Mesendoderm (in vitro differentiated cells): ENCODE measurements at regions not wholly inside any gene's neighbourhood (a gene's known extent, or its start where the extent isn't known, plus 50 kb on each side); places are given as distances from the start of the nearest gene placed in this dataset.
"Not testable (repeated sequence)": the region's sequence is repeated elsewhere in the genome, so short reads cannot be mapped to it uniquely, and the experiment has no call there.

Source experiments
- DNase-seq: peaks from one replicate; pipeline ENCODE4 v3.0.0; 2013
- H2AK5ac ChIP-seq: 2 replicates; pipeline ENCODE4 v1.6.1; 2013; ENCODE audit warnings: low read length, inconsistent platforms
- H2BK120ac ChIP-seq: 2 replicates; pipeline ENCODE4 v1.6.1; 2013; ENCODE audit warnings: low read depth, mild to moderate bottlenecking, low read length, moderate library complexity, mixed read lengths
- H2BK15ac ChIP-seq: replicated peaks from 2 replicates; pipeline ENCODE4 v1.6.1; 2013; ENCODE audit warnings: low read depth, mild to moderate bottlenecking, moderate library complexity
- H2BK5ac ChIP-seq: 2 replicates; pipeline ENCODE4 v1.6.1; 2013; ENCODE audit warnings: low read length, inconsistent platforms
- H3K18ac ChIP-seq: 2 replicates; pipeline ENCODE4 v1.6.1; 2013; ENCODE audit warnings: mild to moderate bottlenecking, low read length, mixed read lengths
- H3K23ac ChIP-seq: one replicate; pipeline ENCODE4 v1.6.1; 2013; ENCODE audit warnings: low read length
- H3K27ac ChIP-seq: 2 replicates; pipeline ENCODE4 v1.5.1; 2013; ENCODE audit warnings: low read depth, mild to moderate bottlenecking, inconsistent platforms, low read length, moderate library complexity
- H3K27me3 ChIP-seq: 2 replicates; pipeline ENCODE4 v1.6.1; 2013; ENCODE audit warnings: low read length, control low read depth, mild to moderate bottlenecking, inconsistent platforms; ENCODE audit not compliant: insufficient read depth, poor library complexity
- H3K36me3 ChIP-seq: 2 replicates; pipeline ENCODE4 v1.6.1; 2013; ENCODE audit warnings: low read length, inconsistent platforms; ENCODE audit not compliant: control insufficient read depth, insufficient read depth
- H3K4ac ChIP-seq: one replicate; pipeline ENCODE4 v1.6.1; 2013; ENCODE audit warnings: low read depth, mild to moderate bottlenecking, low read length, moderate library complexity
- H3K4me1 ChIP-seq: 2 replicates; pipeline ENCODE4 v1.6.1; 2013; ENCODE audit warnings: low read depth, low read length, inconsistent platforms; ENCODE audit not compliant: control insufficient read depth
- H3K4me2 ChIP-seq: 2 replicates; pipeline ENCODE4 v1.6.1; 2013; ENCODE audit warnings: low read length
- H3K4me3 ChIP-seq: 2 replicates; pipeline ENCODE4 v1.5.1; 2013; ENCODE audit warnings: mild to moderate bottlenecking, low read length
- H3K56ac ChIP-seq: one replicate; pipeline ENCODE4 v1.6.1; 2013; ENCODE audit warnings: low read length
- H3K79me1 ChIP-seq: 2 replicates; pipeline ENCODE4 v1.6.1; 2013; ENCODE audit warnings: low read length, inconsistent platforms
- H3K79me2 ChIP-seq: 2 replicates; pipeline ENCODE4 v1.6.1; 2013; ENCODE audit warnings: mild to moderate bottlenecking, low read length; ENCODE audit not compliant: control insufficient read depth, insufficient read depth
- H3K9ac ChIP-seq: 2 replicates; pipeline ENCODE4 v1.6.1; 2013; ENCODE audit warnings: low read length, inconsistent platforms
- H4K5ac ChIP-seq: one replicate; pipeline ENCODE4 v1.6.1; 2013; ENCODE audit warnings: low read length
- H4K8ac ChIP-seq: one replicate; pipeline ENCODE4 v1.6.1; 2013; ENCODE audit warnings: low read depth, mild to moderate bottlenecking, control low read depth, low read length, moderate library complexity
- WGBS: extraction: QIAGEN DNeasy Blood & Tissue Kit; methylation state at CpG from one replicate; pipeline ENCODE4 v1.1.7; 2013; ENCODE audit warnings: low lambda C conversion rate, missing lambda C conversion rate; ENCODE audit not compliant: insufficient coverage; ENCODE audit errors: extremely low coverage; 5-methylcytosine and 5-hydroxymethylcytosine counted together

- H3K4me2 ChIP-seq: no peak overlapping the region
- H3K4ac ChIP-seq: no peak overlapping the region
- H3K9ac ChIP-seq: no peak overlapping the region
- H3K27me3 ChIP-seq: no peaks in the 10 kb centered on the region
- no peak overlapping the region for H2BK5ac ChIP-seq
- no peaks in the 10 kb centered on the region for H3K79me1 ChIP-seq
- H3K27ac ChIP-seq: no peak overlapping the region
- H2BK120ac ChIP-seq: no peak overlapping the region
- no peaks in the 10 kb centered on the region for H3K79me2 ChIP-seq
- H3K4me1 ChIP-seq: no peaks in the 10 kb centered on the region
- no peak overlapping the region for H2BK15ac ChIP-seq
- no peak overlapping the region for H3K56ac ChIP-seq
- H3K18ac ChIP-seq: no peak overlapping the region
- H3K23ac ChIP-seq: no peak overlapping the region
- no peak overlapping the region for H2AK5ac ChIP-seq
- no peak overlapping the region for H4K5ac ChIP-seq
- DNase-seq: peak; percentile 21
- H3K4me3 ChIP-seq: no peak overlapping the region
- H3K36me3 ChIP-seq: no peaks in the 10 kb centered on the region
- no peak overlapping the region for H4K8ac ChIP-seq
These were observed 63.2 kb upstream of the ALB start for GRCh38 chr4:73340917-73341316.

GRCh38 chr4:73335679-73336078 lies 68.4 kb upstream of the ALB start:
- DNase-seq: no peak
- H3K56ac ChIP-seq: no peak overlapping the region
- H3K18ac ChIP-seq: no peak overlapping the region
- H3K27ac ChIP-seq: no peak overlapping the region
- H3K27me3 ChIP-seq: no peaks in the 10 kb centered on the region
- no peak overlapping the region for H2BK15ac ChIP-seq
- H3K4me2 ChIP-seq: no peak overlapping the region
- no peak overlapping the region for H2BK5ac ChIP-seq
- H3K36me3 ChIP-seq: no peaks in the 10 kb centered on the region
- no peak overlapping the region for H2AK5ac ChIP-seq
- no peaks in the 10 kb centered on the region for H3K79me1 ChIP-seq
- H4K5ac ChIP-seq: no peak overlapping the region
- no peak overlapping the region for H3K4ac ChIP-seq
- no peaks in the 10 kb centered on the region for H3K79me2 ChIP-seq
- WGBS: no CpG with 5 or more reads among the region's 3 CpGs
- no peaks in the 10 kb centered on the region for H3K4me1 ChIP-seq
- H3K9ac ChIP-seq: no peak overlapping the region
- no peak overlapping the region for H3K4me3 ChIP-seq
- H2BK120ac ChIP-seq: no peak overlapping the region
- H3K23ac ChIP-seq: no peak overlapping the region
- no peak overlapping the region for H4K8ac ChIP-seq

- not testable (repeated sequence) for H2BK5ac ChIP-seq, H3K79me2 ChIP-seq, H3K27me3 ChIP-seq, H2BK120ac ChIP-seq, H3K4me1 ChIP-seq, H3K56ac ChIP-seq, H2AK5ac ChIP-seq, H3K79me1 ChIP-seq, H3K18ac ChIP-seq, H2BK15ac ChIP-seq, H3K9ac ChIP-seq, H3K23ac ChIP-seq, H4K8ac ChIP-seq, H3K36me3 ChIP-seq, H3K27ac ChIP-seq, H3K4me2 ChIP-seq, H3K4ac ChIP-seq, DNase-seq, H3K4me3 ChIP-seq, H4K5ac ChIP-seq
- no CpG with 5 or more reads among the region's 2 CpGs for WGBS
These were observed 72.1 kb upstream of the ALB start for GRCh38 chr4:73332012-73332411.

- WGBS: no CpG with 5 or more reads among the region's 4 CpGs
- H3K56ac ChIP-seq: no peak overlapping the region
These were observed 70.7 kb upstream of the ANKRD17 start for GRCh38 chr4:73329300-73329699.

GRCh38 chr4:73325776-73326175 lies 67.2 kb upstream of the ANKRD17 start:
- not testable (repeated sequence) for H3K27me3 ChIP-seq, H2BK5ac ChIP-seq, H3K9ac ChIP-seq, H4K5ac ChIP-seq, DNase-seq, H2BK120ac ChIP-seq, H3K4me2 ChIP-seq, H3K56ac ChIP-seq, H2BK15ac ChIP-seq, H3K4me1 ChIP-seq, H3K18ac ChIP-seq, H2AK5ac ChIP-seq, H3K23ac ChIP-seq, H4K8ac ChIP-seq, H3K79me1 ChIP-seq, H3K36me3 ChIP-seq, H3K79me2 ChIP-seq, H3K4me3 ChIP-seq, H3K27ac ChIP-seq, H3K4ac ChIP-seq
- no CpG with 5 or more reads among the region's 5 CpGs for WGBS

More at GRCh38 chr4:73329300-73329699, 70.7 kb upstream of the ANKRD17 start:
- Histone ChIP-seq H4K8ac (no peak overlapping the region), H3K23ac (no peak overlapping the region), H3K79me1 (no peaks in the 10 kb centered on the region), H3K27me3 (no peaks in the 10 kb centered on the region), H3K4ac (no peak overlapping the region), H2AK5ac (no peak overlapping the region), H3K9ac (no peak overlapping the region), H2BK120ac (no peak overlapping the region), H2BK15ac (no peak overlapping the region), H3K4me2 (no peak overlapping the region), H4K5ac (no peak overlapping the region), H3K18ac (no peak overlapping the region), H3K4me1 (no peaks in the 10 kb centered on the region), H3K79me2 (no peaks in the 10 kb centered on the region), H3K4me3 (no peak overlapping the region), H2BK5ac (no peak overlapping the region), H3K27ac (no peak overlapping the region), H3K36me3 (no peaks in the 10 kb centered on the region)
- DNase-seq: no peak

- Histone ChIP-seq H3K4me3 (no peak overlapping the region), H3K56ac (no peak overlapping the region), H3K27ac (no peak overlapping the region), H2BK120ac (no peak overlapping the region), H3K27me3 (no peaks in the 10 kb centered on the region), H3K4me1 (peaks cover 2% of the 10 kb centered on the region), H3K23ac (no peak overlapping the region), H3K4ac (no peak overlapping the region), H3K79me1 (no peaks in the 10 kb centered on the region), H2BK15ac (no peak overlapping the region), H3K36me3 (no peaks in the 10 kb centered on the region), H4K5ac (no peak overlapping the region), H3K4me2 (no peak overlapping the region), H3K9ac (no peak overlapping the region), H4K8ac (no peak overlapping the region), H2AK5ac (no peak overlapping the region), H2BK5ac (no peak overlapping the region), H3K79me2 (no peaks in the 10 kb centered on the region), H3K18ac (no peak overlapping the region)
- WGBS: no CpG with 5 or more reads among the region's 1 CpG
- no peak for DNase-seq
These were observed 58.5 kb upstream of the ANKRD17 start for GRCh38 chr4:73317092-73317491.
